ENCODE measurements at regions not wholly inside any gene's neighbourhood (a gene's known extent, or its start where the extent isn't known, plus 50 kb on each side); places are given as distances from the start of the nearest gene placed in this dataset.
A peak's percentile ranks its signal among the peaks of the same experiment; 100 is the strongest.

DNA sequence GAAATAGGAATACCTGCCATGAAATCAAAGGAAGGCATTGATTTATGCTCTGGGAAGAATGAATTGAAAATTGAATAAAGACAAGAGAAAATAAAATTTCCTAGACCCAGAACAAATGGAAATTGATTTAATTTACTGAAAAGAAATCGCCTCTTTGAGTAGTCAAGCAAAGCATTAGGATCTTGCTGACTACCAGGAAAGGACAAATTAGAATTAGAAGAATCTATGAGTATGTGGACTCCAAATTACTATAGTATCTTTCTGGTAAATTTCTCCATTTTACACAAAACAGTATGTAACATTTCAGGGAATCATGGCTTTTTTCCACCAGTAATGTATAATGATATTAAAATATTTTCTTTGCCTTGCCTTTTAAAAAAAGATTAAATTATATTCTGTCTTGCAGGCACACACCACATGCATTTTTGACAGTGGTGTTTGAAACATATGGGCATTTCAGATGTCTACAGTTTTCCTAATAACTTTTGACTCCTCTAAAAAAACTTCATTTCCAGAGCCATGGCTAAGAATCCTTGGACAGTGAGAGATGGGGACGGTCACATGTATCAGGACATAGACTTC is 768.7 kb upstream of the NRSN1 start:
- DNase-seq (ENCODE audit: low read depth in 2 of 2), result no peak

DNA sequence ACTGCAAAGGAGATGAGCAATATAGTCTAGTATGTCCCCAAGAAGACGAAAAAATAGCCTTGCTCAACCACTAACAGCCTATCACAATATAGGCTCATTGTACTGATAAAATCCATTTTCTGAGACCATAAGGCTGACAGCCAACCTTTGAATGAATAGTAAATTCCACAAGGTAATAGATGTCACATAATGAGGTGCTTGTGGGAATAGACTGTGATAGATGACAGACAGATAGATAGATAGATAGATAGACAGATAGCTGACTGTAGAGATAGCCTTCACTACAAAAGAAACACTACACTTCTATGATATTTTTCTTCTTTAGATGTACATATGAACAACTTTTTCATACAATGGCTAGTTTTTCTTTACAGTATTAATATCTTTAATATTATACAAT is 760.3 kb upstream of the NRSN1 start:
- no peak for DNase-seq (ENCODE audit: low read depth in 2 of 2)

DNA sequence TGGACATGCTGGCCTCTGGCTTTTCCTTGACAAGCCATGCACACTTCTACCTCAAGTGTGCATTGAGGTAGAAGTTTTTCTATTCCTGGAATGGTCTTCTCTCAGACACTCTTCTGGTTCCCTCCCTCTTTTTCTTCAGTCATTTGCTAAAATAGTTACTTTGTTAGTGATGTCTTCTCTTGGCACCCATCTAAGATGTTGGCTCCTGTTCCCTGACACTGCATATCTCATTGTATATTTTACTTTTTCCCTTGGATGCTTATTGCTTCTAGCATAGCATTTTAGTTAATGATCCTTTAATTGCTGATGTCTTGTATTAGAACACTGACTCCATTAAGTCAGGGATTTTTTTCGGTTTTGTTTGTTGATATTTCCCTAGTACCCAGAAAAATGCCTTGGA is 758.7 kb upstream of the NRSN1 start:
- no peak for DNase-seq (ENCODE audit: low read depth in 2 of 2)

DNA sequence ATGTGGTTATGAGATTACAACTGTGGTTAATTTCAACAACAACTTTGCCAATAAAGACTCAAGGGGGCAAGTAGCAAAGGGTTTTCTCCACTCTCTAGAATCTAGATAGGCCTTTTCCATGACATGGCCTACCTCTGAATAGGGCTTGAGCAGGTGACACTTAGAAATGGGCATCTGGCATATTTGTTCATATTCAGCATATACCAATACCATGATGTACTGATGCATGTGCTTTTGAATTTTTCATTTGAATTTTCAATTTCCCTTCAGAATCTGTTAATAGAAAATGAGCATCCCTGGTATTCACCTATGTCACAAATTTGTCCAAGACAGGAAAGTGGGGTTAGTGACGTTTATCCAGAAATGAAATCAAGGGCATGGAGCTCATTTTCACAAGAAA is 757.5 kb upstream of the NRSN1 start:
- DNase-seq (ENCODE audit: low read depth in 2 of 2), result no peak

DNA sequence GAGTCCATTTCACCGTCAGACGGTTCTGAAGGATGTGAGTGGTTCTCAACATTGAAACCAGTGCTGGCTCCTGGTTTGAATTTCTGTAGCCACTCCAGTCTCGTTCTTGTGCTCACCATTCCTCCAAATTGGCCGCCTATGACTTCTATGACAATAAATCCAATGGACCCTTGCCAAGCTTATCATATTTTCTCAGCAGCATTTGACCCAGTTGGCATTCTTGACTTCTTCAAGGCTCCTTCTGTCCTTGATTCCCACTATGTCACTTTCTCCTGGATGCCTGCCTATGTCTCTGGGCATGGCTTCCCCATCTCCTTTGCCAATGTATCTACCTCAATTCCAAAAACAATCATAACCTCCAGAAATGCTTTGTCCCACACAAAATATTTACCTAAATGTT is 756.0 kb upstream of the NRSN1 start:
- DNase-seq (ENCODE audit: low read depth in 2 of 2), result no peak

DNA sequence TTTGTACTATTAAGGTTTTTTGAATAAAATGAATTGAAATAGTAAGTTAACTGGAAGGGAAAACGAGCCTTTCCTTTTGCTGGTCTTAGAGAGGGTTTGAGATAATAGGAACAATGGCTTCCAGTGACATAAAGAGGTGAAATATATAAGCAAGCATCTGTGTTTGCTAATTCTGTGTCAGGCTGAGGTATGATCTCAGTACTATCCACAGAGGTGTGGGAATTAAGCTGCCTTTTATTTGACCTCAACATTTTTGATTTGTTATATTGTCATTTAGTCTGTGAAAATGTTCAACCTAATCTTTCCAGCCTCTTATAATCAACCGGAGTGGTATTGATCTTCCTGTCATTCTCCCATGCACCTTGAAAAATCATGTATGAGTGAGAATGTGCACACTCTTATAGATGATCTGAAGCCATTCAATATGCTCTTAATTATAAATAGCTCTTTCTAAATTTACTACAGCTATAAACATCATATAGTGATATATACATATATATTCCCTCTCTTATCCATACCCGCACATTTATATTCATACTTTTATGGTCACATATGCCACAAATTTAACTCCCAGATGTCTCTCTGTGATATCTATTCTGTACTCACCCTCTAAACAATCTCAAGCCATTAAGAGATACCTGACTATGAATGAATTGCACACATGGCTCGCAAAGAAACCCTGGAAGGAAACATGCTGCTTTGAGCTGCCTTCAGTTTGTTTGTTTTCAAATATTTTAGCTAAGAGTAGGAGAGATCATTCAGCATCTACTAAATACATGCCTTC is 754.7 kb upstream of the NRSN1 start:
- no peak for DNase-seq (ENCODE audit: low read depth in 2 of 2)

DNA sequence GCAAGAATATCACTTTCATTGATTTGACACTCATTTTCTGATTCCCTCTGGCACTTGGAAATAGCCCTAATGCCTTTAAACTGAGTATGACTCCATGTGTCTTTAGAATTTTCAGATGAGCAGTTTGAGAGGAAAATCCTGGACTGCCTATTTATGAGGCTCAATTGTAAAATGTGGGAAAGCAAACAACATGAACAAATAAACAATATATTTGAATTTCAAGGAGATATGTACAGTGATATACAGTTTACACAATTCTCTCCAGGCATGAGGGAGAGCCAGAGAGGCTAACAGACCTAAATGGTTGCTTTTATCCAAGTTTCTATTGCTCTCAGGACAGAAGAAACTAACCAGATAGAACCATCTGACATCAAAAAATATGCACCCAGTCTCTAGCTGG is 748.2 kb upstream of the NRSN1 start:
- DNase-seq (ENCODE audit: low read depth in 2 of 2), result no peak

DNA sequence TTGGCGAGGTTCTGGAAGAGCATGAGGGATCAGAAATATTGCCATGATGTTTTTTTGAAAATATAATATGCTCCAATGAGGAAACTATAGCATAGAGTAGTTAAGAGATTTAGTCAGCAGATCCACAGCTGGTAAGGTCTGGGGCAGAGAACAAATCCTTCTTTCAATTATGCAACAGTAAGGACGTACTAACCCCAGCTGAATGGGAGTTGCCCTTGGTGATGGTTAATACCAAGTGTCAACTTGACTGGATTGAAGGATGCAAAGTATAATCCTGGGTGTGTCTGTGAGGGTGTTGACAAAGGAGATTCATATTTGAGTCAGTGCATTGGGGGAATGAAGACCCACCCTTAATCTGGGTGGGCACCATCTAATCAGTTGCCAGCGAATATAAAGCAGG is 745.5 kb upstream of the NRSN1 start:
- DNase-seq (ENCODE audit: low read depth in 2 of 2), result no peak

DNA sequence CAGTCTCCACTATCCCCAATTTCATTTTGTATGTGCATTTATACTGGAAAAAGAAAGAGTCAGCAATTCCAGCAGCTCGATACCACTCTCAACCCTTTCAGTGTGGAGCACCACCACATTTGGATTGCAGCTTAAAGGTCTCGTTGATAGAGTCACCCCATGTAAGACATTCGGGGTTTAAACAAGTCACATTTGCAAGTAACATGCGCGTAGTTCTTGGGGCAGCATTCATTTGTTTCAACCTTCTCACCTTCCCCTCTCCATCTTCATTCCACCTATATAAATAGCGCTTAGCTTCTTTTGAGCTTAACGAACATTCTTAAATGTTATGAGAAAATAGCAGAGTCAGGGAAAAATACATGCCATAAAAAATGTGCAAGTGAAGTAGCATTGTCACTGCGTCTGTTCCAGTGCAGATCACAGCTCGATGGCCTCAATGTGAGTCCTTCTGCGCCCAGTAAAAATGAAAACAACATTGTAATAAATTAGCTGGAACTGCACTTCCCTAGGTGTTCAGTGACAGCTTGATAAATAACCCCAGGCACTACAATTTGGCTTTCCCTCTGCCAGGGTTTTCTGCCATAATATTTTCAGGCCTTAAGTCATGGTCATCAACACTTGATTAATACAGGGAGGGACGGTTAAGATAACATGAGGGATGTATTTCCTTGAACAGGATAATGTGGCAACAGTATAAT is 737.8 kb upstream of the NRSN1 start:
- DNase-seq (ENCODE audit: low read depth in 2 of 2), result no peak

DNA sequence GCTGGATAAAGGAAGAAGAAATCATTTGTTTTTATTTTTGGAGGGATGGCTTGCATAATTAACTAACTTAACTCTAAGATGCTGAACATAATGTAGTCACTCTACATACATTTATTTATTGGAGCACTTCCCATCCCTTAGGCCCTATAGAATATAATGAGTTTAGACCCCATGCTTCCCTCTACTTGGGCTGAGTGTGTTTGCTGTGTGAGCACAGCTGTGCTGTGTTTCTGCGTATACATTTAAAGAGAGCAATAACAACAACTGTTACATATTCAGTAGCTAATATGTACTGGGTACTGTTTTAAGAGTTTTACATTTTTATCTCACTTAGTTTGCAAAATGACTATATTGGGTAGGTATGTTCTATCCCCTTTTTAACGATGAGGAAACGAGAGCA is 736.6 kb upstream of the NRSN1 start:
- no peak for DNase-seq (ENCODE audit: low read depth in 2 of 2)

DNA sequence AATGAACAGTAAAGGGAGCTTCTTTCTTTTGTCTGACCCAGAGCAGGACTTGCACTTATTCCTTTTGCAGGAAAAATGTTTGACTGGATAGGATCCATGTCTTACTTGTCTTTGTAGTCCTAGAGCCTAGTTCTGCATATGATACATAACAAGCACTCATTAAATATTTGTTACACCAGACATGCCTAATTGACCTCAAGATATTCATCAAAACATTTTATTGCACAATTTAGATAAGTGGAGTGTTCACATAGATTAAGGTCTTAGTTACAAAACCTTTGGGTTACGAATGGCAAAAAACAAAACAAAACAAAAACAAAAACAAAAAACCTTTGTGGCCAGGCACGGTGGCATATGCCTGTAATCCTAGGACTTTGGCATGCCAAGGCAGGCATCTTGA is 735.8 kb upstream of the NRSN1 start:
- DNase-seq (ENCODE audit: low read depth in 2 of 2), result no peak

DNA sequence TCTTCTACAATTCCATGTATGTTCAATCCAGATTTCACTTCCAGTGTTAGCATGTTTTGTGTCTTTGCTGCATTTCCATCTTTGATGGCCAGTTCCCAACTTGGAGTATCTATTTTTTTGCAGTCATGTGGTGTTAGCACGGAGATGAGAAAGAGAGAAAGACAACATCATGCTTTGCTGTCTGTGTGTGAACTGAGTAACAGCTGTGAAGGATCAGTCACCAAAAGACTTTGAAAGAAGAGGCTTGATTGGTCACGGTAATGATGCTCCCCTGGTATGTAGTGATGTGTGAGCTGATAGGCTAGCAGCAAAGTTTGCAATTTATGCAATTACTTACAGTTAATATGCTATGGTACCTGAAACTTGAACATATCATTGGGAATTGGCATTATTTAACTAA is 731.3 kb upstream of the NRSN1 start:
- DNase-seq (ENCODE audit: low read depth in 2 of 2), result no peak

DNA sequence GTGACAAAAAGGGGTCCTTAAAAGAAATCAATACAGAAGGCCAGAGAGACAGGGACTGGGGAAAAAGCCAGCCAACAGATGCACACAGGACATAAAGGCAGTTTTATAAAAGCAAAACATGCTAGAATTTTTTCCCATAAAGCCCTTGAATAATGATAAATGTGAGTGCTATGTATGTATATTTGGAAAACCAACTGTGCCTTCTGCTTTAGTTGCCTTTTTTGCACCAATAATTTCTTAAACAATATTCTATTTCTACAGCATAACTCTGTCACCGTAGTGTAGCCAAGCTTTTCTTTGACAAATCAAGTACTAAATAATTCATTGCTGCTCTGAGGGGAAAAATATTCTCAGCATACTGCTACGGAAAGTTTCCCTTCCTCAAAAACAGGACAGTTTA is 730.6 kb upstream of the NRSN1 start:
- no peak for DNase-seq (ENCODE audit: low read depth in 2 of 2)

DNA sequence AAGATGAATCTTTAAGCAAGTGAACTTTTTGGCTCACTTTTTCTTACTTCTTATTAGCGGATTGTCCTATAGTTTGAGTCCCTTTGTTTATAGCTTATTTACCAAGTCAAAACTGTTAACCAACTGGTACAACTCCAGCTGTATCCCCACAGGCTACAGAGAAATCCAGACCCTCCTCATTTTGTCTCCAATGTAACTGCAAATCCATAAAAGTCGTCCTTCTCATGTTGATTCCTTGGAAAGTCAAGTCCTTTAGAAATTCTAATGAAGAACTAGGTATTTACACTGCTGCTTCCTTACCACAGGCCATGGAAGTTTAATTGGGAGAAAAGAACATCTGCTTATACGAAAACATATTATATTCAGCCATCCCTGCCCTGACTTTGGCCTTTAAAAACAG is 729.1 kb upstream of the NRSN1 start:
- no peak for DNase-seq (ENCODE audit: low read depth in 2 of 2)

DNA sequence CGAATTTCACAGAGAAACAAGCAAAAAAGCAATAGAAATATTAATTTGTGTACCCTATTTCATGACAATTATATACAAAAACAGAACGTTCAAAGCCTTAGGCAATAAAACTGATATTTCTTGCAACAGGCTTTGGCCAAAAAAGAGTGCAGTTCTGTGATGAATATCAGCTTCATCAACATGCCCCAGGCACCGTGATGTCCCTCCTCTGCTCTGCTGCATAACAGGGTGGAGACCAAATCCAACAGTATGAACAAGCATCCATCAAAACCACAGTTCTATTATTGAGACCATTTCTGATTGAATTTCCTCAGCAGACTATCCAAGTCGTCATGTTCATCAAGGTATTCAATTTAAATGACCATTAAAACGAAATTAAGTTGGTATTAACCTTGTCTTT is 722.6 kb upstream of the NRSN1 start:
- no peak for DNase-seq (ENCODE audit: low read depth in 2 of 2)

DNA sequence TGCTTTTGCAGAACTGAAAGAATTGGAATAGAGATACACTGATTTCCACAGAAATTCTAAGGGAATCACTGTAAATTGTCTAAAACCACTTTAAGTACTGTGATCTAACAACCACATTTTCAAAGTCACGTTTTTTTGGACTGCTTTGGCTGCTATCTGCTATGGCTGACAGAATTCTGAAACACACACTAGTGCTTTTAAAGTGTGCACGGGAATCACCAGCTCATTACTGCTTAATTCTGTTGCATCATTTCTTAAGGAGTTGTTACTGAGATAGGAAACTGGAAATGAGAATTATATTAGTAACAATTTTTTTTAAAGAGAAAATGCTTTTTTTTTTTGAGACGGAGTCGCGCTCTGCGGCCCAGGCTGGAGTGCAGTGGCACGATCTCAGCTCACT is 716.5 kb upstream of the NRSN1 start:
- DNase-seq (ENCODE audit: low read depth in 2 of 2), result no peak

DNA sequence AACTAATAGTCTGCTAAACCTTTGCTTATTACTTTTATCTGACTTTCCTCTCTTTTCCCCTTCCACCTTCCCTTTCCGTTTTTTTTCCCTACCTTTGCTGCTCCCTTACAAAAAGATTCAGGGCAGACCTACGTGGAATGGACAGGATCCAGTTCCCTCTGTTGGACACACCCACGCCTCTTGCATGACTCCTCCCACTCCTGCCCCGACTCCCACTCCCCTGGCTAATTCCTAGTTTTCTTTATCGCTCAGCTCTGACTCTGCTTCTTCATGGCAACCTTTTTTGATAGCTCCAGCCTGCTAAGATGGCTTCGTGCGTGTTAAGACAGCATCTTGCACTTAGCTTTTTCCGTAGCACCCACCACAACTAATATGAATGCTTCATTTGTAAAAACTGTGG is 715.6 kb upstream of the NRSN1 start:
- no peak for DNase-seq (ENCODE audit: low read depth in 2 of 2)

DNA sequence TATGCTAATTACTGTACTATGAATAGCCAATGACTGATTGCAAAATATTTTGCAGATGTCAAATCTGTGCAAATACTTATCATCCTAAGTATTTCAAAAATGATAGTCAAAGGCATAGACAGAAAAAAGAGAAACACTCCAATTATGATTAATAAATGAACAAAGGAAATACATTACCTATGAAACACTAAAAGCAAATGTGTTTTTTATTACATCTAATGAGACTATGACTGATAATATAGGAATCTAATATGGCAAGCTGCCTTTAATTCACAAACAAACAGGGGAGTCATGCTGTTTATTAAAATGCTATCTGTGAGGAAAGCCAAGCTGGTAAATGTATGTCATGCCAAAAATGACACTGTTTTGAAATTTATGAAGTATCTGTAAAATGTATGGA is 713.2 kb upstream of the NRSN1 start:
- DNase-seq (ENCODE audit: low read depth in 2 of 2), result peak in 1 of 2 experiments; percentile 10

DNA sequence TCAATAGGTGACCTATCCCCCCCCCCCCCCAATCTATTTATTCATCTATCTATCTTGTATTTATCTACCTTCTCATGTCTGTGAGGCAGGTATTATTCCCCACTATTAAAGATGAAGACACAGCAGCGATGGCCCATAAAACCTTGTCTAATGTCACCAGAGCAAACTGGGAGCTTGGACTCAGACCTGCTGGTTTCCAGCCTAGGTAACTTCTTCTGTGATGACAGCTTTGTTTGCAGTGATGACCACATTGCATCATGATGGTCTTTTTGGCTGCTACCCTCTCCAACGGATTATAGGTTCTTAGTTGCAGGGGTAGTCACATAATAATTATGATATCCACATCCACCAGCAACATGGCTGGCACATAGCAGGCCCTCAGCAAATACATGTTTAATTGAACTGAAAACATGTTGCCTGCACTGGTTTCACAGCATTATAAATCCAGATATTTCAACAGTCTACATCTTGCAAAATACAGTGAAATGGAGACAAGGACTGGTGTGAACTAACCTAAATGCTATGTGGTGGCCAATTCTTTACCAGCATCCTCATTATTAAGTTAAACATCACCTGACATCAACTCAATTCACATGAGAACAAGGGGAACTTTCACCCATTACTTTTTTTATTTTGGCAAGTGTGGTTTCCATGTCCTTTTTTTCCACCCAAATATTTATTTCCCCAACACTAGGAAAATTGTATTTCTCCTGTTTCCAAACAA is 712.5 kb upstream of the NRSN1 start:
- peak; percentile 18 to 25 for DNase-seq (ENCODE audit: low read depth in 2 of 2)

DNA sequence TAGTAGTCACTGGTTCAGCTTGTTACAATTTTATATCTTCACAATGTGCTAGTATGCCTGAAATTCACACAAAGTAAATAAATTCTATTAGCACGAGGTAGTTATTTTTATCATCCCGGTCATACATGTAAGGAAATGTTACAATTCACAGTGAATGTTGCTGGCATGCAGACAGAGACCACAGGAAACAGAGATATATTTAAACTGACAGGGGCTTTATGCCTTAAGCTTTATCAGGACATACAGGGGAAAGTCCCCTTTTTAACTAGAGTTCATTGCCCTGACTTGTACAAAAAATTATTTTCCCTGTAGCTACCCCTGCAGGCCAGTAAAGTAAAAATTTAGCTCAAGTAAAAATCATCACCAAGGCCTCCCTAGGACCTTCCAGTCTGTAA is 712.0 kb upstream of the NRSN1 start:
- peak; percentile 76 to 83 for DNase-seq (ENCODE audit: low read depth in 2 of 2)

DNA sequence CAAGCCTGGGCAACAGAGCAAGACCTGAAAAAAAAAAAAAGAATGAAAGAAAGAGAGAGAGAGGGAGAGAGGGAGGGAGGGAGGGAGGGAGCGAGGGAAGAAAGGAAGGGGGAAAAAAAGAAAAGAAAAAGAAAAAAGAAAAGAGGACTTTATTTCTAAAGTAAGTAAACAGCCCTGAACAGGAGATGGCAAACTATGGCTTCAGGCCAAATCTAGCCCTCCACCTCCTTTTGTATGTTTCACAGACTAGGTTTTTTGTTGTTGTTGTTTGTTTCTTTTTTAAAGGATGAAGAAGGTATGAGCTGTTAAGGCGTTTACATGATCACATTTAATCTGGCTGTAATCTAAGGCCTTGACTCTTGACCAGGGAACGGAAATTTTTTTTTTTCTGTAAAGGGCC is 711.1 kb upstream of the NRSN1 start:
- DNase-seq (ENCODE audit: low read depth in 2 of 2), result no peak

DNA sequence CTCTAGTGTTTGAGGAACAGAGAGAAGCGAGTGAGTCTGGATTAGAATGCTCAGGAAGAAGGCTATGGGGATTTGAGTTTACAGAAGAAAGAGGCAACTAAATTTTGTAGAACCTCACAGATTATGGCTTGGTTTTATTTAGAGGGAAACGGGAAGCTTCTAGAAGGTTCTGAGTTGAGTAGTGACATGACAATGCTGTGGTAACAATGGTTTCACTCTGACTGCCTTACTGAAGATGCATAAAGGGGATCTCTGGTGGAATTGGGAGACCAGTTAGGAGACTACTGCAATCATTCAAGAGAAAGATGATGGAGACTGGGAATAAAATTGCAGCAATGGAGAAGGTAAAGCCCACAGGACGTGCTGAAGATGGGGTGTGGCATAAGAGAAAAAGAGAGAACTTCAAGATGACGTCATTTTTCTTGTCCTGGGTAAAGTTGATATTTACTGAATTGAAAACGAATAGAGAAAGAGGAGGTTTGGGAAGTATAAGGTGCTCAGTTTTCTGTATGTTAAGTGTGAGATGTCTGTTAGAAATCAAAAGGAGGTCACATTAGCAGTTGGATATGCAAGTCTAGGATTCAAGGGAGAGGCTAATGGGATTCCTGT is 710.1 kb upstream of the NRSN1 start:
- DNase-seq (ENCODE audit: low read depth in 2 of 2), result no peak
